ENCODE measurements at regions not wholly inside any gene's neighbourhood (a gene's known extent, or its start where the extent isn't known, plus 50 kb on each side); places are given as distances from the start of the nearest gene placed in this dataset.

DNA sequence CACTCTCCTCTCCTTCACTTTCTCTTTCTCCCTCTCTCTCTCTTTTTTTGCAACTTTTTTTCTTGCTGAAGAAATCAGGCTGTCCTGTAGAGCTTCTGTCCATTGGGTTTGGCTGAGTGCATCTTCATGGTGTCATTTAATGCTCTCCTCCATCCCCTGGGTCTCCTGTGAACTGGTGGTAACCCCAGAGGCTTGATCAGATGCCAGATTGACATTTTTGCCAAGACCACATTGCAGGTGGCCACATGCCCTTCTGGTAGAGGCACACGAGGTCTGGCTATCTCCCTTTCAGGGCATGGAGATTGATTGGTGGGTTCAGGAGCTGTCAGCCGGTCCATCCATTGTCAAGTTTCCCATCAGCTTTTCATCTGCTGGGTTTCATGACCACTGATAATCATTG lies 188.3 kb upstream of the MYL2 start:
- intact Hi-C loops (cut with micrococcal nuclease; ENCODE audit: unreplicated experiment) (no loop called here), in situ Hi-C loops (cut with MboI) (no loop called here)
- H2AFZ ChIP-seq (ENCODE audit: control insufficient read depth, low read depth, low read length), result no peak overlapping the region
- no peaks in the 10 kb centered on the region for H4K20me1 ChIP-seq (ENCODE audit: control insufficient read depth, insufficient read depth)
- H3K9me3 ChIP-seq (replicated peaks; ENCODE audit: control insufficient read depth, insufficient read depth, low read length), result no peaks in the 10 kb centered on the region
- no peak overlapping the region for H3K27ac ChIP-seq (ENCODE audit: control insufficient read depth, insufficient read depth)
- FAIRE-seq, result no peak
- no peak for ATAC-seq
- ChIA-PET CTCF (interaction anchor here (0.6 kb wide), 1 partner anchor 15 kb away, joined by 3 read pairs; no protein-coding TSS in a partner anchor), SMC1A (ENCODE audit: uncharacterized antibody, unreplicated experiment) (no interaction called here), RAD21 (ENCODE audit: unreplicated experiment) (no interaction called here), POLR2A (no interaction called here)
- no peak overlapping the region for H3K4me2 ChIP-seq (ENCODE audit: control insufficient read depth, insufficient read depth)
- DNase-seq (ENCODE audit: low read depth, low spot score), result no peak
- no peaks in the 10 kb centered on the region for H3K36me3 ChIP-seq (ENCODE audit: control insufficient read depth in 2 of 2, insufficient read depth in 2 of 2, low read length in 1 of 2)
- no peak overlapping the region for H3K4me3 ChIP-seq
- WGBS (ENCODE audit: insufficient coverage, insufficient replicate concordance, low lambda C conversion rate, missing lambda C conversion rate), result 11% methylated on average over 2 of the region's 2 CpGs
- H3K79me2 ChIP-seq (ENCODE audit: control insufficient read depth, insufficient read depth, low read length), result no peaks in the 10 kb centered on the region
- no peaks in the 10 kb centered on the region; a peak in 3 of 4 replicates for H3K27me3 ChIP-seq (replicated peaks in 1 of 2; ENCODE audit: control insufficient read depth in 2 of 2, insufficient read depth in 2 of 2, low read length in 1 of 2)
- no peak overlapping the region for H3K9ac ChIP-seq (ENCODE audit: control insufficient read depth, insufficient read depth, low read length)
- TF ChIP-seq, protein P1, sequence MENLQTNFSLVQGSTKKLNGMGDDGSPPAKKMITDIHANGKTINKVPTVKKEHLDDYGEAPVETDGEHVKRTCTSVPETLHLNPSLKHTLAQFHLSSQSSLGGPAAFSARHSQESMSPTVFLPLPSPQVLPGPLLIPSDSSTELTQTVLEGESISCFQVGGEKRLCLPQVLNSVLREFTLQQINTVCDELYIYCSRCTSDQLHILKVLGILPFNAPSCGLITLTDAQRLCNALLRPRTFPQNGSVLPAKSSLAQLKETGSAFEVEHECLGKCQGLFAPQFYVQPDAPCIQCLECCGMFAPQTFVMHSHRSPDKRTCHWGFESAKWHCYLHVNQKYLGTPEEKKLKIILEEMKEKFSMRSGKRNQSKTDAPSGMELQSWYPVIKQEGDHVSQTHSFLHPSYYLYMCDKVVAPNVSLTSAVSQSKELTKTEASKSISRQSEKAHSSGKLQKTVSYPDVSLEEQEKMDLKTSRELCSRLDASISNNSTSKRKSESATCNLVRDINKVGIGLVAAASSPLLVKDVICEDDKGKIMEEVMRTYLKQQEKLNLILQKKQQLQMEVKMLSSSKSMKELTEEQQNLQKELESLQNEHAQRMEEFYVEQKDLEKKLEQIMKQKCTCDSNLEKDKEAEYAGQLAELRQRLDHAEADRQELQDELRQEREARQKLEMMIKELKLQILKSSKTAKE (IDR thresholded peaks at IDR 0.05; ENCODE audit: low read depth, poor library complexity, severe bottlenecking), result no peak
- TF ChIP-seq YBX1 (IDR thresholded peaks at IDR 0.05) (no peak), FOS (IDR thresholded peaks at IDR 0.05; ENCODE audit: borderline replicate concordance, extremely low read depth, insufficient read length) (no peak), STAT3 (IDR thresholded peaks at IDR 0.05; ENCODE audit: low read depth, low read length) (no peak), ZNF207 (IDR thresholded peaks at IDR 0.05; ENCODE audit: borderline replicate concordance) (no peak), SMAD1 (IDR thresholded peaks at IDR 0.05; ENCODE audit: low read depth, partially characterized antibody) (no peak), TARDBP (IDR thresholded peaks at IDR 0.05; ENCODE audit: borderline replicate concordance) (no peak), MXI1 (IDR thresholded peaks at IDR 0.05; ENCODE audit: low read depth, low read length) (no peak), SMAD5 (IDR thresholded peaks at IDR 0.05; ENCODE audit: low read depth) (no peak), MEF2A (IDR thresholded peaks at IDR 0.05; ENCODE audit: insufficient read depth, low read depth, low read length) (no peak)
- TF ChIP-seq, protein P2, sequence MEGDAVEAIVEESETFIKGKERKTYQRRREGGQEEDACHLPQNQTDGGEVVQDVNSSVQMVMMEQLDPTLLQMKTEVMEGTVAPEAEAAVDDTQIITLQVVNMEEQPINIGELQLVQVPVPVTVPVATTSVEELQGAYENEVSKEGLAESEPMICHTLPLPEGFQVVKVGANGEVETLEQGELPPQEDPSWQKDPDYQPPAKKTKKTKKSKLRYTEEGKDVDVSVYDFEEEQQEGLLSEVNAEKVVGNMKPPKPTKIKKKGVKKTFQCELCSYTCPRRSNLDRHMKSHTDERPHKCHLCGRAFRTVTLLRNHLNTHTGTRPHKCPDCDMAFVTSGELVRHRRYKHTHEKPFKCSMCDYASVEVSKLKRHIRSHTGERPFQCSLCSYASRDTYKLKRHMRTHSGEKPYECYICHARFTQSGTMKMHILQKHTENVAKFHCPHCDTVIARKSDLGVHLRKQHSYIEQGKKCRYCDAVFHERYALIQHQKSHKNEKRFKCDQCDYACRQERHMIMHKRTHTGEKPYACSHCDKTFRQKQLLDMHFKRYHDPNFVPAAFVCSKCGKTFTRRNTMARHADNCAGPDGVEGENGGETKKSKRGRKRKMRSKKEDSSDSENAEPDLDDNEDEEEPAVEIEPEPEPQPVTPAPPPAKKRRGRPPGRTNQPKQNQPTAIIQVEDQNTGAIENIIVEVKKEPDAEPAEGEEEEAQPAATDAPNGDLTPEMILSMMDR (IDR thresholded peaks at IDR 0.05 in 2 of 3, conservative IDR thresholded peaks at IDR 0.05 in 1 of 3; ENCODE audit: control insufficient read depth in 2 of 3, extremely low read depth in 1 of 3, insufficient read depth in 1 of 3, low read depth in 3 of 3, low read length in 3 of 3), result no peak
- BruUV-seq (replicated peaks), result no TSS peak
- H3K4me1 ChIP-seq (ENCODE audit: control insufficient read depth, insufficient read depth, low read length), result no peaks in the 10 kb centered on the region
